ENCODE measurements at regions not wholly inside any gene's neighbourhood (a gene's known extent, or its start where the extent isn't known, plus 50 kb on each side); places are given as distances from the start of the nearest gene placed in this dataset.
"Not testable (repeated sequence)": the region's sequence is repeated elsewhere in the genome, so short reads cannot be mapped to it uniquely, and the experiment has no call there.

DNA sequence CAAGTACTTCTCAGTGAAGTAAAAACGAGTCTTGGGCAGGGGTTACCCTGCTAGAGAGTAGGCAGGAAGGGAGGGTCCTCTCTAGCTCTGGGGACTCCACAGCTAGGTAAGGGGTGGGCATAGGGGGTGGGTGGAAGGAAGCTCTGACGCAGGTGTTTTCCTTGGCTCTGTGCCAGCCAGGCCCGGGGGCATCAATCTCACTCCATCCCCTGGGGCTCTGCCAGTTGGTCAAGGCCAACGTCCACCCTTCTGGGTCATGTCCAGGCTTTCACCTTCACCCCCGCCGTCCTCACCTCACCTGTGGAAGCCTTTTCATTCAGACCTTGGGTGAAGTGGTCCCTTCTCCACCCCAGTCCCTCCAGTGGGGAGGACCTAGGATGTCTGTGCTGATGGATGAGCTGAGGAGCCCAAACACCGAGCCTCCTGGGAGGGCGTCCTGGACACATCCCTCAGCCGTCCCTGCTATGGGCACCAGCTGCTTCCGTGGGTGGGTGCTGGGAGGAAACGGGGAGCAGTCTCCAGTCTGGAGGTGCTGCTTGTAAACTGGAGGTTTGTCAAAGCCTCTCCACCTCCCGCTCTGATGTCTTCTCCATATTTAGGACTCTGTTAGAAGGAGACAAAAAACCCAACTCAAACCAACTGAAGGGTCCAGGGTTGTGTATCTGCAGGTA lies 71.5 kb upstream of the SFSWAP start:
- no peak for DNase-seq (ENCODE audit: low read depth in 2 of 2)

- DNase-seq (ENCODE audit: low read depth in 2 of 2), result no peak
Measured at GRCh38 chr12:131640525-131640924, 70.4 kb upstream of the SFSWAP start.

DNA sequence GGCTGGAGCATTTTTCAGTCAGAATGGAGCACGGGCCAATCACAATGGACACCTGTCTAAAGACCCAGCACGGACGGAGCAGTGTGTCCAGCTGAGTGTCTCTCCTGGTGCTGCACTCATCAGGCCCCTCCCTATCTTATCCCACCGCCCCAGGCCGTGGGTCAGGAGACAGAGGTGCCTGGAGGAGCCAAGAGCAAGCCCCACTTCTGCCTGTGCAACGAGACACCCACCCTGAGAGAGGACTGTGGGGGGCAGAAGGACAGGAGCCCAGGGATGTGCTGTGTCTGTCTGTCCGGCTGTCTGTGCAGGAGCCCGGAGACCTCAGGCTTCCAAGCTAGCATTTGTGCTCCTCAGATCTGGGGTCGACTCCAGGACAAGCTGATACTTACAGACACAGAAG lies 69.6 kb upstream of the SFSWAP start:
- DNase-seq (ENCODE audit: low read depth in 2 of 2), result no peak

- no peak for DNase-seq (ENCODE audit: low read depth in 2 of 2)
Measured at GRCh38 chr12:131642101-131642540, 68.8 kb upstream of the SFSWAP start.

GRCh38 chr12:131642771-131643170 lies 68.1 kb upstream of the SFSWAP start:
- DNase-seq (ENCODE audit: low read depth in 2 of 2), result no peak

GRCh38 chr12:131643631-131644452 lies 67.0 kb upstream of the SFSWAP start:
- DNase-seq (ENCODE audit: low read depth in 2 of 2), result no peak

DNA sequence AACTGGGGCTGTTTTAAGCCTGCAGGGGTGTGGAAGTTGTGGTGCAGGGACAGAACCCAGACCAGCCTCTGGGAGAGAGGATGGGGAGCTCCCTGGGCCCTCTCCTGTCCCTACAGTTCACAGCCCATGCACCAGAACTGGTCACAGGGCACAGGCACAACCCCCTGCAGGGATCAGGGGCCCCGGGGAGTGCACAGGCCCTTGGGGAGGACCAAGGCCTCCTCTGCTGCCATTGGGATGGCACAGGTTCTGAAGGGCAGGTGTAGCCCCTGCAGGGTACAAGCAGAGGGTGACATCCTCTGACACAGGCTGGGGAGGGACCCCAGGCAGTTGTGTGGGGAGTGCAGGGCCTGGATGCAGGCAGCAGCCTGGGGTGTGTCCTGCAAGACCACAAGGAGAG lies 66.4 kb upstream of the SFSWAP start:
- DNase-seq (ENCODE audit: low read depth in 2 of 2), result no peak

GRCh38 chr12:131644917-131645316 lies 66.0 kb upstream of the SFSWAP start:
- DNase-seq (ENCODE audit: low read depth in 2 of 2), result not testable (repeated sequence)

- DNase-seq (ENCODE audit: low read depth in 2 of 2), result not testable (repeated sequence)
Measured at GRCh38 chr12:131645557-131645956, 65.3 kb upstream of the SFSWAP start.

GRCh38 chr12:131646444-131646843 lies 64.4 kb upstream of the SFSWAP start:
- not testable (repeated sequence) for DNase-seq (ENCODE audit: low read depth in 2 of 2)

DNA sequence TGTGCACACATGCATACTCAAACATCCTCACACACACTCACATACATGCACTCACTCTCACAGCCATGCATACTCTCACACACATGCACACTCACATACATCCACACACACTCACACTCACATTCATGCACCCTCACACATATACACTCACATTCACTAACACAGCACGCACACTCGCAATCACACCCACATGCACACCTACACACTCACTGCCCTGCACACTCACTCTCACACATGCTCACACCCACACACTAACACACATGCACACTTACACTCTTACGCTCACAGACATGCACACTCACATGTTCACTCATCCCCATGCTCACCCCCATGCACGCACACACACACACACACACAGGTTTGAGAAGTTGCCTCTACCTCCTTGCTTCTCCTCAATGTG lies 63.2 kb upstream of the SFSWAP start:
- no peak for DNase-seq (ENCODE audit: low read depth in 2 of 2)

GRCh38 chr12:131655469-131656174 lies 55.3 kb upstream of the SFSWAP start:
- DNase-seq (ENCODE audit: low read depth in 2 of 2), result not testable (repeated sequence)

- DNase-seq (ENCODE audit: low read depth in 2 of 2), result not testable (repeated sequence)
Measured at GRCh38 chr12:131656796-131657195, 54.1 kb upstream of the SFSWAP start.

DNA sequence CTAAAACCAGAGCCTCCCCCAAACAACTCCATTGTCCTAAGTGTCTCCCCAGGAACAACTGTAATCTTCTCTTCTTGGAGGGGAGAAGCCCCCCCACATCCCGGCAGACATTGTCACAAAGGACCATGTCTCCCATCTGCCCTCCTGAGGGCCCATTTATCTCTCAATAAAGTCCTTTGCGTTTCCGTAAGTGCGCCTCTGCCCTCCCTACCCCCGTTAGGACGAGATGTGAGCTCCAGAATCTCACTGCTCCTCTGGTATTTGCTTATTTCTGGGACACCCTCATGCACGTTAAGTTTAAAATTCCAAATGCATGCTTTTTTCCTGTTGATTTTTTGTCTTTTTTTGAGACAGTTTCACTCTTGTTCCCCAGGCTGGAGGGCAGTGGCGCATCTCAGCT lies 52.3 kb upstream of the SFSWAP start:
- not testable (repeated sequence) for DNase-seq (ENCODE audit: low read depth in 2 of 2)

DNA sequence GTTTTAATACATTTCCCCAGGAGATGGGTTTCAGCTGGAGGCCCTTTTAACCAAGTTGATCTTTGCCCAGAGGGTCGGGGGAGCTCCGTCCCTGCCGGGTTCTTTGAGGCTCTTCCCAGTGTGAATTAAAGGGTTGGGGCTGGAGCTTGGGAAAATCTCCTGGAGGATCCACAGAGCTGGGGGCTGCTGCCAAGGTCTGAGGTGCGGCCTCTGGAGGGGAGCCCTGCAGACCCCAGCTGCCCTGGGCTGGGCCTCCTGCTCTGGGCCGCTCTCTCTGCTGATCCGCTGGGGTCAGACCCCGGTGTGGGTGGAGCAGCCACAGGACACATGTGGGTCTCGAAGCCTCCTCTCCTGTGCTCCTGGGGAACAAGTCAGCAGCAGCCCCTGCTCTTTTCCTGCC lies 51.4 kb upstream of the SFSWAP start:
- not testable (repeated sequence) for DNase-seq (ENCODE audit: low read depth in 2 of 2)

DNA sequence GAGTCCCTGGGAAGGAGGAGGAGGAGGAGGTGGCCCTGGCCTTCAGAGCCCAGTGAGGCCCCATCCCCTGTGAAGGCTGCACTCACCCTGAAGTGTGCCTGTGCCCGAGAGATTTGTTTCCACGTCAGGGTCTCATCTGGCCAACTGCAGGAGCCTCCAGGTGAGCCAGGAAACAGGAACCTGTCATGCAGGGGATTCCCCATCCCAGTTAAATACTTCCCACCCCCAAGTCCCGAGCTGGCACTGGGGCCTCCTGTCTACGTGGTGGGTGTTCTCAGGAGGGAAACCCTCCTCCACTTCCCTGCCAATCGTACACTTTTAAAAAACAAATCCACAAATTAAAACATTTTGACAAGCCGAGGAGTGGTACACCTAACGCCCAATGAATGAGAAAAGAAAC lies 50.9 kb upstream of the SFSWAP start:
- DNase-seq (ENCODE audit: low read depth in 2 of 2), result not testable (repeated sequence)

GRCh38 chr12:131660401-131660800 lies 50.5 kb upstream of the SFSWAP start:
- not testable (repeated sequence) for DNase-seq (ENCODE audit: low read depth in 2 of 2)
